ENCODE measurements at regions not wholly inside any gene's neighbourhood (a gene's known extent, or its start where the extent isn't known, plus 50 kb on each side); places are given as distances from the start of the nearest gene placed in this dataset.
"Not testable (repeated sequence)": the region's sequence is repeated elsewhere in the genome, so short reads cannot be mapped to it uniquely, and the experiment has no call there.

DNA sequence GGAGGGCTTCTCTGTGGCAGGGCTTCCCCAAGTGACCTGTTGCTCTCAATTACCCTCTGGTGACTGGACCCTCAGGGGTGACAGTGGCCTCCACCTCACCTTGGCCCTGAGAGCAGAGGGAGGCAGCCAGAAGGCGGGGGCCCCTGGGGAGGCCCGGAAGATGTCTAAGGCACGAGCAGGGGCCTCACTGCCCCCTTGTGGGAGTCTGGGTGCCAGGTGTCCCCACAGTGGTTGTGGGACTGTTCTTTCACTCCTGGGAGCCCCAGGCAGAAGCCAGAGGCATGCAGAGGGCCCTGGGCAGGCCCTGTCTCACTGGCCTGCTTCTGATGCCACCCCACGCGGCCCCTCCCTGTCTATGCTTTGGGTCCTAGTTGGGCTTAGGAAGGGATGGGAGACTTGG, 59.3 kb downstream of the TMEM121 start:
- TF ChIP-seq POLR2AphosphoS5 (IDR thresholded peaks at IDR 0.05; ENCODE audit: low read depth); CTCF (conservative IDR thresholded peaks at IDR 0.05; ENCODE audit: low read depth in 2 of 2); ZNF114 (CRISPR knock-in tag; IDR thresholded peaks at IDR 0.05); EZH2phosphoT487 (IDR thresholded peaks at IDR 0.05; ENCODE audit: unreplicated experiment); EZH2 (IDR thresholded peaks at IDR 0.05; ENCODE audit: low read depth, unreplicated experiment); ZNF331 (CRISPR knock-in tag; IDR thresholded peaks at IDR 0.05; ENCODE audit: low read depth); STAT1 (IDR thresholded peaks at IDR 0.05; ENCODE audit: unreplicated experiment); CREB1 (CRISPR knock-in tag; IDR thresholded peaks at IDR 0.05; ENCODE audit: low read depth); ETS1 (IDR thresholded peaks at IDR 0.05): not testable (repeated sequence)
- TF ChIP-seq, protein P1, sequence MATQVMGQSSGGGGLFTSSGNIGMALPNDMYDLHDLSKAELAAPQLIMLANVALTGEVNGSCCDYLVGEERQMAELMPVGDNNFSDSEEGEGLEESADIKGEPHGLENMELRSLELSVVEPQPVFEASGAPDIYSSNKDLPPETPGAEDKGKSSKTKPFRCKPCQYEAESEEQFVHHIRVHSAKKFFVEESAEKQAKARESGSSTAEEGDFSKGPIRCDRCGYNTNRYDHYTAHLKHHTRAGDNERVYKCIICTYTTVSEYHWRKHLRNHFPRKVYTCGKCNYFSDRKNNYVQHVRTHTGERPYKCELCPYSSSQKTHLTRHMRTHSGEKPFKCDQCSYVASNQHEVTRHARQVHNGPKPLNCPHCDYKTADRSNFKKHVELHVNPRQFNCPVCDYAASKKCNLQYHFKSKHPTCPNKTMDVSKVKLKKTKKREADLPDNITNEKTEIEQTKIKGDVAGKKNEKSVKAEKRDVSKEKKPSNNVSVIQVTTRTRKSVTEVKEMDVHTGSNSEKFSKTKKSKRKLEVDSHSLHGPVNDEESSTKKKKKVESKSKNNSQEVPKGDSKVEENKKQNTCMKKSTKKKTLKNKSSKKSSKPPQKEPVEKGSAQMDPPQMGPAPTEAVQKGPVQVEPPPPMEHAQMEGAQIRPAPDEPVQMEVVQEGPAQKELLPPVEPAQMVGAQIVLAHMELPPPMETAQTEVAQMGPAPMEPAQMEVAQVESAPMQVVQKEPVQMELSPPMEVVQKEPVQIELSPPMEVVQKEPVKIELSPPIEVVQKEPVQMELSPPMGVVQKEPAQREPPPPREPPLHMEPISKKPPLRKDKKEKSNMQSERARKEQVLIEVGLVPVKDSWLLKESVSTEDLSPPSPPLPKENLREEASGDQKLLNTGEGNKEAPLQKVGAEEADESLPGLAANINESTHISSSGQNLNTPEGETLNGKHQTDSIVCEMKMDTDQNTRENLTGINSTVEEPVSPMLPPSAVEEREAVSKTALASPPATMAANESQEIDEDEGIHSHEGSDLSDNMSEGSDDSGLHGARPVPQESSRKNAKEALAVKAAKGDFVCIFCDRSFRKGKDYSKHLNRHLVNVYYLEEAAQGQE (IDR thresholded peaks at IDR 0.05; ENCODE audit: unreplicated experiment) = not testable (repeated sequence)
